ENCODE measurements at regions not wholly inside any gene's neighbourhood (a gene's known extent, or its start where the extent isn't known, plus 50 kb on each side); places are given as distances from the start of the nearest gene placed in this dataset.
"Not testable (repeated sequence)": the region's sequence is repeated elsewhere in the genome, so short reads cannot be mapped to it uniquely, and the experiment has no call there.

GRCh38 chr2:196502386-196502785 is 137.1 kb upstream of the CCDC150 start:
- no peak for DNase-seq

DNA sequence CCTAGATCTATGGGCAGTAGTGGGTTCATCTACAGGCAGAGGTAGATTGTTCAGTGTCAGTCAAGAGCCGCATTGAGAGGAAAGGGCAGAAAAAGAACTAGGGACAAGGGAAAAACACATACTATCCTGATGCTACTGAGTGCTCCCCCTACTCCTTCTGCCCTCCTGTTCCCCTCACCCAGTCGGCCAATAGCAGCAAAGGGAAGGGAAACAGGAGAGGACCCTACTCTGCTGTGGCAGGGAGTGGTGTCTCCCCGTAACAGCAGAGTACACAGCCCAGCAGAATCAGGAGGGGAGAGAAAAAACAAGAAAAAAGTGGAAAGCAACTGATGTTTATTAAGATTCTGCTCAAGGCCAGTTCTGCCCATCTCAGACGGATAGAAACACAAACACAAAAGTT is 136.1 kb upstream of the CCDC150 start:
- no peak for DNase-seq

DNA sequence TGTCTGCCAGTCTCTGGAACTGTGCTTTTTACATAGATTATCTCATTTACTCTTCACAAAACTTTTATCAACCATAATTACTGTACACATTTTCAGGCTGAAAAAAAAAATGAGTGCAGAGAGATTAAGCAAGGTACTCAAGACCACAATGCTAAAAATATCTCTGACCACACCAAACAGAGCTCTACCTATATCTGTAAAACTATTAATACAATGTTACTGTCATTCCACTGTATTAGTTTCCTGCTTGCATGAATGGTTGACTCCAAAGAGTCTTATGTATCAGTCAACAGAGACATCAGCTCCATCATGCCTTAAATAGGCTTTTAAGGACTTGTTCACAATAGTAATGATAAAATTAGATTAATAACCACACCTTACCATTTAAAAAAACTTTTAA is 134.7 kb upstream of the CCDC150 start:
- DNase-seq = no peak

- no peak for DNase-seq
Measured at GRCh38 chr2:196510246-196510645, 129.3 kb upstream of the CCDC150 start.

DNA sequence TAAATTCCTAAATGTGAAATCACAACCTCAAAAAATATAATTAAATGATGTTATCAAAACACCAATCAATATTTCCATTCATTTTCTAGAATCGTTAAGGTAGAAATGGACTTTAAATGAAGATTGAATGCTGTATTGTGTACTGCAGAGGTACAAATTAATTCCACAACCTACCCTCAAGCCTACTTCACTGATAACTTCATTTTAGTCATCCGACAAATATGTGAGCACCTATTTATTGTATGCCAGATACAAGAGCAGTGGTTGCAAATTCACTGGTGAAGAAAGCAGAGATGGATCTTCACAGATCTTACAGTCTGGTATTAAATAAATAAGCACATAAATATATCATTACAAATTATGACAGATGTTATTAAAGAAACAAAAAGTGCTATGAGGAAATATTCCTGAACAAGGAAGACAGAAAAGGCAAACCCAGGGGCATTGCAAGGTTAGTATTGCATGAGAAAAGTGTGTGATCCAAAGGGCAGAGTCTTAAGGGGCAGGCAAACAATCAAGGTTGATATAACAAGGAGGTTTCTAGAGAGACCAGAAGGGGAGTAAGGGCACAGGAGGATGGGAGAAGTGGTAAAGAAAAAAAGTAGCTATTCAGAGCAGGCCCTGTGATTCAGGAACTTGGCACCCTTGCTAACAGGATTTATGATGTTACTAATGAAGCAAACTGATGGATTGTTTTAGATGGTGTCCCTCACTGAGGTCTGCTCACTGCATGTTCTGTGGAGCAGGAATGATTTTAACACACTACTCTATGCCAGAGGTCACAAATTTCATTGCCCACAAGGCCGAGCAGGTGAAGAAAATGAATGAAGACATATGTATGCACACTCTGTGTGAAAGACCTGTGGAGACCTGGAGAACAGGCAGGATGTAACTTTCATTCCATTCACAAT is 128.0 kb upstream of the CCDC150 start:
- DNase-seq = no peak

DNA sequence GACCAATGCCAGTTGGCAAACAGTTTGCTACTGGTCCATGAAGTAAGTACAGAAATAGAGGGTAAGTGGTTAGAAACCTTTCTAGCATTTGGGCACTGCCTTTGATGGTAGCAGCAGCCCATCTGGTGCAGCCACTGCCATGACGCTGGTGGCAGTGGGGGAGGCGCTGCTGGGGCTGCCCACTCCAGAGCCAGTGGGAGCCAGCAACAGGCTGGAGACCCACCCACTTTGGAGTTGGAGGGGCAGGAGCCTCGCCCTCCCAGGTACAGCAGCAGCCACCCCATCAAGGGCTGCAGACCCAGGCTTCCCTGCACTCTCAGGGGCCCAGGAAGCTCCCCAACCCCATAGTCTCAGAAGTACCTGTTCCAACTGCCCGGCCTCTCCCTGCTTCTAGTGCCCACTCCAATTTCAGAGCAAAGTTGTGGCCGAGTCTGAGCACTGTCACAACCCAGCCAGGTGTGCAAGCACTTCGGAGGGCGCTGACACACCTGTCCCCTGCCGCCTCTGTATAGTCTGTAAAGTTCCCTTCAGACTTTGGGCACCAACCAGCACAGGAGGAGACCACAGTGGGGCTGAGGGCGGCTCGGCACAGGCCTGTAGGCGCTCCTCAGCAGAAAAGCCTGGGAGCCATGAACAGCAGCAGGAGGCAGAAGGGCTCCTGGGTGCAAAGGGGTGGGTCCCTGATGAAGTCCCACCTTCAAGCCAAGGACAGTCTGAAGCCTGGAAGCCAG is 125.6 kb upstream of the CCDC150 start:
- DNase-seq = no peak

DNA sequence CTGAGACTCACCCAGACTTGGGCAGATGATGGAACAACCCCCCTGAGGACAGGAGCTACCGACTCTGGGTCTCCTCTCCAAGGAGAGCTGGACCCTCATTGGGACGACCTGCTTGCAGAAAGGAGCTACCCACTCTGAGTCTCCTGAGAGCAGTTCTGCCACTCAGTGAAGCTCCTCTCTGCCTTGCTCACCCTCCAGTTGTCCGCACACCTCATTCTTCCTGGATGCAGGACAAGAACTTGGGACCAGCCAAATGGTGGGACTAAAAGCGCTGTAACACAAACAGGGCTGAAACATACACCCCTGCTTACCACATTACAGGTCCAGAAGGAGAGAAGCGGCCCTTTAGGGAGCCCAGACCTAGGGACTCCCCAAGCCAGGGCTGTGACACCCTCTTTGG is 124.9 kb upstream of the CCDC150 start:
- no peak for DNase-seq

GRCh38 chr2:196515051-196515450 is 124.5 kb upstream of the CCDC150 start:
- no peak for DNase-seq

- no peak for DNase-seq
Measured at GRCh38 chr2:196515608-196516007, 123.9 kb upstream of the CCDC150 start.

GRCh38 chr2:196516564-196516963 is 123.0 kb upstream of the CCDC150 start:
- DNase-seq = no peak

DNA sequence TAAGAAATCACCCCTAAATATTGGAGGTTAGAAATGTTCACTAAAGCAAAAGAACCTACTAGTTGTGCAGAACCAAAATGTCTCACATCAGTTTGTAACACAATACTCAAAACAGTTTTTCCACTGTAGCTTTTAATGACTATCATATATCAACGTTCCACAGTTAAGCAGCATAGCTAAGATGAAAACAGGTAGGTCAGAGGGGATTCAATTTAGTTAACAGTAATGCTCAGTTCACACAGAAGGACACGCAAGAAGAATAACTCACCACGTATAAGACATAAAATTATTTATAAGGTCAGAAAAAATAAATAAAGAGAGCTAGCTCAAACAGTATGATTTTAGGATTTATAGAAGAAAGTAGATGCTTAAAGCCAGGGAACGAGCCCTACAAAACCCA is 118.9 kb upstream of the CCDC150 start:
- no peak for DNase-seq

- not testable (repeated sequence) for DNase-seq
Measured at GRCh38 chr2:196526981-196527725, 112.4 kb upstream of the CCDC150 start.

- no peak for DNase-seq
Measured at GRCh38 chr2:196528486-196529223, 110.9 kb upstream of the CCDC150 start.

DNA sequence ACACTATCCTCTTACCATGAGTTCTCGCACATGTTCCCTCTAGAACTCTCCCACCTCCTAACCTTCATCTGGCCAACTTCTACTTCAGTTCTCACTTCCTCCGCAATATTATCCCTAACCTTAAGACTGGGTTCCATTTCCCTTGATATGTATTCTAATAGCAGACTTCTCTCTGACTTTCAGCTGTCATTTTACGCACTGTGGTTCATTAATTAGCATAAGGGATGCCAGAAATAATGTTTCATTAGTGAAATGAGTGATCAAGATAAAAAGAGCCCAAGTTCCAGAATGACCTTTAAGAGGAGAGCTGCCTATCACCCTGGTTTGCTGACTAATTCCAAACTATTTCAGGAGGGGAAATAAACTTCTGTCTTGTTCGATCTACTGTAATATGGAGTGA is 108.6 kb upstream of the CCDC150 start:
- DNase-seq = no peak

GRCh38 chr2:196533772-196534397 is 105.6 kb upstream of the CCDC150 start:
- DNase-seq = no peak

GRCh38 chr2:196534495-196534894 is 105.0 kb upstream of the CCDC150 start:
- DNase-seq = no peak

- no peak for DNase-seq
Measured at GRCh38 chr2:196535061-196535460, 104.5 kb upstream of the CCDC150 start.

DNA sequence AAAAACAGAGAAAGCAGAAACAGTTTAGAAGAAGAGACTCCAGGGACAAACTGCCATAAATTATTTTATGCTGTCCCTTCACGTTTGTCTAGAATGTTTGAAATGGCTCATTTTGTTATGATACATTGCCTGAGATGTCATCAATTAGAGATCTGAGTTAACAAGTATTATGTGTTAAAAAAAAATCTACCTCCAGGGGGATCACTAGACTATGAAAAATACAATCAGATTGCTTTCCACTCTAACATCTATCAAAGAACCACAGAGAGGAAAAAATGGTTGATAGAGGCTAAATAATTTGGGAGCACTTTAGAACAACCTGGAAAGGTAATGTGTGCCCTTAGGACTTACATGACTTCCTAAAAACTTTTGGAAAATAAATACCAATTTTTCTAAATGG is 103.8 kb upstream of the CCDC150 start:
- no peak for DNase-seq

- DNase-seq = no peak
Measured at GRCh38 chr2:196537311-196537710, 102.2 kb upstream of the CCDC150 start.

DNA sequence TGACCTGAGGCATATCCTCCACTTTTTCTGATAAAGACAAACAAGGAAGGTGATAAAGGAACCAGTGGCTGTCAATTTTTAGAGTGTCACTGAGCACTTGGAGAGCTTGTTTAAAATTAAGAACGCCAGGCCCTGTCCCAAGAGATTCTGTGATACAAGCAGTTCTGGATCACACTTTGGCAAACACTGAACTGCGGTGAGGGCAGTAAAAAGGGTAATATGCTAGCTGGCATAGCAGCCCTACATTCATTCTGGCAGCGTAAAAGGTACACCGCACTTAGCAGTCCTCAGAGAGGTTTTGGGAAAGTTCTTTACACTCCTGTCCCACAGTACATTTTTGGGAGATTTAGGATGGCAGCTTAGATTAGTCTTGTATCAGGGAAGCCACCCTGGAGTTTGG is 101.3 kb upstream of the CCDC150 start:
- no peak for DNase-seq

- DNase-seq = no peak
Measured at GRCh38 chr2:196538646-196539045, 100.9 kb upstream of the CCDC150 start.

- DNase-seq = no peak
Measured at GRCh38 chr2:196544906-196545433, 94.5 kb upstream of the CCDC150 start.
